Colonic mucosa (tissue), 4 donors: ENCODE measurements at regions not wholly inside any gene's neighbourhood (a gene's known extent, or its start where the extent isn't known, plus 50 kb on each side); places are given as distances from the start of the nearest gene placed in this dataset.

Experiments
- DNase-seq: peaks from one replicate; pipeline ENCODE4 v3.0.0-alpha.2; 2020
- H3K27ac ChIP-seq: fragments of 200-600 bp; one replicate; pipeline ENCODE4 v1.8.0; 2021
- H3K27me3 ChIP-seq: fragments of 200-600 bp; one replicate; pipeline ENCODE4 v1.8.0; 2021
- H3K36me3 ChIP-seq: fragments of 200-600 bp; one replicate; pipeline ENCODE4 v1.8.0; 2021
- H3K4me1 ChIP-seq: fragments of 200-600 bp; one replicate; pipeline ENCODE4 v1.8.0; 2021; ENCODE audit warnings: mild to moderate bottlenecking
- H3K4me3 ChIP-seq: fragments of 200-600 bp; one replicate; pipeline ENCODE4 v1.8.0; 2021
- H3K9ac ChIP-seq, 2 donors: one replicate each; pipeline ENCODE4 v1.7.0; 2013; ENCODE audit warnings: control low read depth in 2 of 2, low read depth in 2 of 2, low read length in 2 of 2
- H3K9me3 ChIP-seq: fragments of 200-600 bp; one replicate; pipeline ENCODE4 v1.8.0; 2021
- intact Hi-C: fragments of 100-400 bp; cut with DNase I; formaldehyde crosslinking; loops from one replicate; pipeline ENCODE4 v1.14.1; 2022
- TF ChIP-seq, protein P1 (sequence below): fragments of 200-600 bp; IDR thresholded peaks from one replicate; pipeline ENCODE4 v1.8.0; 2022; ENCODE audit warnings: antibody characterized with exemption, mild to moderate bottlenecking
- donor health status: healthy.
- donor health status: DM: no; HTN: no; CAD: no.
- donor health status: DM: no; HTN: no; CAD: no.

DNA sequence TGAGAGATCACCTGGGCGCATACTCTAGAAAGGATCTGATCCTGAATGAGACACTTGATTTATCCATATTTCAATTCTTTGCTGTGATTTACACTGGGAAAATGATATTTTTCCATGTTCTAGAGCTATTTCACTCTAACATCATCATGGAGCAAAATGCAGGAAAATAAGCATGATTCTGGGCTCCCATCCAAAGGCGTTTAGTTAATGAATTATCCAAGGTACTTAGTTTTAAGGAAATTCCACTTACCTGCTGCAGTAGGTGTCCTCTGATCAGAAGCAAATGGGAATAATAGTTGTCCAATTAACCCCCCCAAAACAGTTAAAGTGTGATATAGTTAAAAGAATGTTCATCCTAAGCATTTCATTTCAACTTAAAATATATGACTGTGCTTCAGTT is 204.5 kb upstream of the PRKD1 start:
- intact Hi-C loops, result no loop called here
- TF ChIP-seq, protein P1, sequence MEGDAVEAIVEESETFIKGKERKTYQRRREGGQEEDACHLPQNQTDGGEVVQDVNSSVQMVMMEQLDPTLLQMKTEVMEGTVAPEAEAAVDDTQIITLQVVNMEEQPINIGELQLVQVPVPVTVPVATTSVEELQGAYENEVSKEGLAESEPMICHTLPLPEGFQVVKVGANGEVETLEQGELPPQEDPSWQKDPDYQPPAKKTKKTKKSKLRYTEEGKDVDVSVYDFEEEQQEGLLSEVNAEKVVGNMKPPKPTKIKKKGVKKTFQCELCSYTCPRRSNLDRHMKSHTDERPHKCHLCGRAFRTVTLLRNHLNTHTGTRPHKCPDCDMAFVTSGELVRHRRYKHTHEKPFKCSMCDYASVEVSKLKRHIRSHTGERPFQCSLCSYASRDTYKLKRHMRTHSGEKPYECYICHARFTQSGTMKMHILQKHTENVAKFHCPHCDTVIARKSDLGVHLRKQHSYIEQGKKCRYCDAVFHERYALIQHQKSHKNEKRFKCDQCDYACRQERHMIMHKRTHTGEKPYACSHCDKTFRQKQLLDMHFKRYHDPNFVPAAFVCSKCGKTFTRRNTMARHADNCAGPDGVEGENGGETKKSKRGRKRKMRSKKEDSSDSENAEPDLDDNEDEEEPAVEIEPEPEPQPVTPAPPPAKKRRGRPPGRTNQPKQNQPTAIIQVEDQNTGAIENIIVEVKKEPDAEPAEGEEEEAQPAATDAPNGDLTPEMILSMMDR, result no peak
- Histone ChIP-seq H3K4me1 (no peaks in the 10 kb centered on the region), H3K4me3 (no peak overlapping the region), H3K27ac (no peak overlapping the region), H3K9me3 (no peaks in the 10 kb centered on the region), H3K36me3 (no peaks in the 10 kb centered on the region), H3K9ac (no peak overlapping the region), H3K27me3 (no peaks in the 10 kb centered on the region)
- DNase-seq, result no peak

DNA sequence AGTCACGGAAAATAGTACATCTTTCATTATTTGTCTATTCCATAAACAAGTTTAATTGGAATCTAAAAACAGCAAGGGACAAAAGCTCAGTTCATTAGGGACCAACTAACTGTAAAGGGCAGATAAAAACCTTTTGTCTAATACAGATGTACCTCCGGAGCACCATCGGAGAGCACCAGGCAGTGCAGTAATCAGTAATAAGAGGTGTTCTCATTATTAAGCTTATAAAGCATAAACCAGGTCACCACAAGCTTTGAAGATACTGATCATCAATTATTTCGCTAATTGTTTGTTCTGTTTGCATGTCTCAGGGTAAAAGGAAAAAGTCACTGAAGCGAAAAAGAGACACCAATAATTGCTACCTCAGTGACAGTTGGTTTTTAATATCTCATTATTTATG is 207.3 kb upstream of the PRKD1 start:
- TF ChIP-seq, protein P1, result no peak
- Histone ChIP-seq H3K27me3 (no peaks in the 10 kb centered on the region), H3K36me3 (no peaks in the 10 kb centered on the region), H3K27ac (no peak overlapping the region), H3K9ac (no peak overlapping the region), H3K4me1 (no peaks in the 10 kb centered on the region), H3K4me3 (no peak overlapping the region), H3K9me3 (no peaks in the 10 kb centered on the region)
- DNase-seq, result no peak
- intact Hi-C loops, result no loop called here

GRCh38 chr14:30138567-30138966 is 210.9 kb upstream of the PRKD1 start:
- no peak overlapping the region for H3K4me3 ChIP-seq
- H3K36me3 ChIP-seq, result no peaks in the 10 kb centered on the region
- TF ChIP-seq, protein P1, result no peak
- H3K27me3 ChIP-seq, result no peaks in the 10 kb centered on the region
- no peak overlapping the region for H3K9ac ChIP-seq
- no peak overlapping the region for H3K27ac ChIP-seq
- intact Hi-C loops, result no loop called here
- H3K4me1 ChIP-seq, result no peaks in the 10 kb centered on the region
- H3K9me3 ChIP-seq, result no peaks in the 10 kb centered on the region
- DNase-seq, result no peak

DNA sequence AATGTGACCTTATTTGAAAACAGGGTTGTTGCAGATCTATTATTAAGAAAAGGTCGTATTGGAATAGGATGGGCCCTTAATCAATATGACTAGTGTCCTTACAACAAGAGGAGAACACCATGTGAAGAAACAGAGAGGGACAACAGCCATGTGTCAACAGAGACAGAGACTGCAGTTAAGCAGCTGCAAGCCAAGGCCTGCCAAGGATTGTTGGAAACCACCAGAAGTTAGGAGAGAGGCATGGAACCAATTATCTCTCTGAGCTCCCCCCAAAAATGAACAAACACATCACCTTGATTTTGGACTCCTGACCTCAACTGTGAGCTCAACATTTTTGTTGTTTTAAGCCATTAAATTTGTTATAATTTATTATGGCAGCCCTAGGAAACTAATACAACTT is 214.6 kb upstream of the PRKD1 start:
- DNase-seq, result no peak
- Histone ChIP-seq H3K4me1 (no peaks in the 10 kb centered on the region), H3K27me3 (no peaks in the 10 kb centered on the region), H3K9ac (no peak overlapping the region), H3K36me3 (no peaks in the 10 kb centered on the region), H3K9me3 (no peaks in the 10 kb centered on the region), H3K4me3 (no peak overlapping the region), H3K27ac (no peak overlapping the region)
- intact Hi-C loops, result no loop called here
- TF ChIP-seq, protein P1, result no peak

- Histone ChIP-seq H3K9ac (no peak overlapping the region), H3K4me1 (no peaks in the 10 kb centered on the region), H3K27me3 (no peaks in the 10 kb centered on the region), H3K36me3 (no peaks in the 10 kb centered on the region), H3K27ac (no peak overlapping the region), H3K9me3 (no peaks in the 10 kb centered on the region), H3K4me3 (no peak overlapping the region)
- TF ChIP-seq, protein P1, result no peak
- intact Hi-C loops, result no loop called here
- DNase-seq, result no peak
Observed at GRCh38 chr14:30143627-30144026, 216.0 kb upstream of the PRKD1 start.

DNA sequence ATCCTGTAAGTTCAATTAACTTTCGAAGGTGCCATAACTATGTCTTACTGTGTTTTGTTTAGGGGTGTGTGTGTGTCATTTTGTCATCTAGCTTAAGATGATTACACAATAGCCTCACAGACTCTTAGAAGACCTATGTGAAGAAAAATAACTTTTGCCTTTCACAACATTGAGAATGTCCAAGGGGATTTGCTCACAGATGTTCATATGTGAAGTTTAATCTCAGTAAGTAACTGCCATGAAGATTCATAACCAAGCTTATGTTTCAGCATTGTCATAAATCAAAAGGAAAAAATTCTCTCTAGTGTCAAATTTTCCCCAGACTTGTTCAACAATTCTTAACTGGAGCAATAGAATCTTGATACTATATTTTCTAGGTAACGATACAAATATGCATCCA is 226.1 kb upstream of the PRKD1 start:
- no peaks in the 10 kb centered on the region for H3K27me3 ChIP-seq
- H3K27ac ChIP-seq, result no peak overlapping the region
- H3K36me3 ChIP-seq, result no peaks in the 10 kb centered on the region
- TF ChIP-seq, protein P1, result no peak
- H3K9me3 ChIP-seq, result no peaks in the 10 kb centered on the region
- intact Hi-C loops, result no loop called here
- no peak overlapping the region for H3K4me3 ChIP-seq
- DNase-seq, result no peak
- H3K9ac ChIP-seq, result no peak overlapping the region
- no peaks in the 10 kb centered on the region for H3K4me1 ChIP-seq
